ENCODE measurements at regions not wholly inside any gene's neighbourhood (a gene's known extent, or its start where the extent isn't known, plus 50 kb on each side); places are given as distances from the start of the nearest gene placed in this dataset.

DNA sequence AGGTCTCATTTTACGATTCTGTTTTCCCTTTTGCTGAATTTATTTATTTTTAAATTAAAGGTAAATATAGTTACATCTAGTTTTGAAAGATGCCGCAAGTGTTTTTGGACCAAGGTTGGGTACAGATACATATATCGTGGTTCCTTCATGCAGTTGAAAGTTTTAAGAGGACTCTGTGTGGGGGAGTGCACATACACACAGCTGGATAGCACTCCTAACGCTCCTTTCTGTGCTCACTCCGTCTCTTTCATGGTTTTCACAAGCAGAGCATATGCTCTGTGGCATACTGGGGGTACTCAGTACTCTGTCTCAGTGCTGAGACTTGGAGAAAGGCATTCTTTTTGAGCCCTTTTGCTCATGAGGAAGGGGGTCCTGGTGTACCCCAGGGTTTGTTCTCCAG is 307.5 kb downstream of the DOCK8 start:
- ATAC-seq (no peak), DNase-seq (no peak)
- ChIA-PET POLR2A (no interaction called here), CTCF (no interaction called here)
- H3K4me3 Mint-ChIP-seq: no peak overlapping the region
- H3K9me3 Mint-ChIP-seq: no peaks in the 10 kb centered on the region
- intact Hi-C loops (cut with micrococcal nuclease): no loop called here
- TF ChIP-seq, protein P1, sequence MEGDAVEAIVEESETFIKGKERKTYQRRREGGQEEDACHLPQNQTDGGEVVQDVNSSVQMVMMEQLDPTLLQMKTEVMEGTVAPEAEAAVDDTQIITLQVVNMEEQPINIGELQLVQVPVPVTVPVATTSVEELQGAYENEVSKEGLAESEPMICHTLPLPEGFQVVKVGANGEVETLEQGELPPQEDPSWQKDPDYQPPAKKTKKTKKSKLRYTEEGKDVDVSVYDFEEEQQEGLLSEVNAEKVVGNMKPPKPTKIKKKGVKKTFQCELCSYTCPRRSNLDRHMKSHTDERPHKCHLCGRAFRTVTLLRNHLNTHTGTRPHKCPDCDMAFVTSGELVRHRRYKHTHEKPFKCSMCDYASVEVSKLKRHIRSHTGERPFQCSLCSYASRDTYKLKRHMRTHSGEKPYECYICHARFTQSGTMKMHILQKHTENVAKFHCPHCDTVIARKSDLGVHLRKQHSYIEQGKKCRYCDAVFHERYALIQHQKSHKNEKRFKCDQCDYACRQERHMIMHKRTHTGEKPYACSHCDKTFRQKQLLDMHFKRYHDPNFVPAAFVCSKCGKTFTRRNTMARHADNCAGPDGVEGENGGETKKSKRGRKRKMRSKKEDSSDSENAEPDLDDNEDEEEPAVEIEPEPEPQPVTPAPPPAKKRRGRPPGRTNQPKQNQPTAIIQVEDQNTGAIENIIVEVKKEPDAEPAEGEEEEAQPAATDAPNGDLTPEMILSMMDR (IDR thresholded peaks at IDR 0.05): no peak
- no peak overlapping the region for H3K27ac Mint-ChIP-seq
- H3K27me3 Mint-ChIP-seq: no peaks in the 10 kb centered on the region
- H3K4me1 Mint-ChIP-seq (ENCODE audit: low read depth): peaks cover 6% of the 10 kb centered on the region
- no peaks in the 10 kb centered on the region for H3K36me3 Mint-ChIP-seq (ENCODE audit: low read depth)

DNA sequence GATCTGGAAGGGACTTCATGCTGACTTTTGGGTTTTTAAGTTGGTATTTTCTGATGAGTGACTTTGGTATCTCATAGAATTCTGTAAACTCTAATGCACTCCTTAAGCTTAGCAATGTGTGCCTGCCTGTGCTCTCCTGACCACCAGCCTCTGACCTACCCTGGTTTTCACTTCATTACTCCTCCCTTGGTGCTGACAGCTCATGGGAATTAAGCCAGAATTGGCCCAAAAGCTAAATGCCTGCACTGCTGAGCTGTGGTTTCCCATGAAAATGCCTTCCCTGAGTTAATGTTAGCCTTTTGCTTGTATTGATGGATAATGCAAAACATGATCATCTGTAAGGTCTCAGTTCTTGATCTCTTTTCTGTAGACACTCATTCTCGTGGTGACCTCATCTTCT is 308.0 kb downstream of the DOCK8 start:
- POLR2A ChIA-PET: no interaction called here
- intact Hi-C loops (cut with micrococcal nuclease): no loop called here
- no peaks in the 10 kb centered on the region for H3K36me3 Mint-ChIP-seq (ENCODE audit: low read depth)

DNA sequence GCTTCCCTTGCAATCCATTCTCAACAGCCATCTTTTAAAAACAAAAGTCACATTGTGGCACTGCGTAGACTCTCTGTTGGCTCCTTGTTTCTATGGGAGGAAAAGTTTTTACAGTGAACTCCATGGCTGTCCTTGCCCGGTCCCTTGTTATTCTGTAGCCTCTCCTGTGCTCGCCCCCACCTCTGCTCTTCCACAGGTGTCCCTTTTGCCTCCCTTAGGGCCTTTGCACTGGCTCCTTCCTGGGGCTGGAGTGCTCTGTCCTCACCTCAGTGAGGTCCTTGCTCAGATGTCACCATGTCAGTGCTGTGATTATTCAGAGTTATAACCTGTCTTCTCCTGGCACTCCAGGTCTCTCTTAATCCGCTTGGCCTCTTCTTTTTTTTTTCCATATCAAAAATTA is 308.8 kb downstream of the DOCK8 start:
- ATAC-seq (no peak), DNase-seq (no peak)
- CTCF ChIA-PET: no interaction called here
- TF ChIP-seq, protein P1 (IDR thresholded peaks at IDR 0.05): no peak
- H3K9me3 Mint-ChIP-seq: no peaks in the 10 kb centered on the region
- no peaks in the 10 kb centered on the region for H3K36me3 Mint-ChIP-seq (ENCODE audit: low read depth)
- H3K27ac Mint-ChIP-seq: no peak overlapping the region
- H3K4me1 Mint-ChIP-seq (ENCODE audit: low read depth): peaks cover under 1% of the 10 kb centered on the region
- POLR2A ChIA-PET: no interaction called here
- H3K4me3 Mint-ChIP-seq: no peak overlapping the region
- intact Hi-C loops (cut with micrococcal nuclease): no loop called here
- H3K27me3 Mint-ChIP-seq: no peaks in the 10 kb centered on the region

More for the DNA sequence above, 308.0 kb downstream of the DOCK8 start:
- Mint-ChIP-seq H3K9me3 (no peaks in the 10 kb centered on the region), H3K4me3 (no peak overlapping the region), H3K27ac (no peak overlapping the region), H3K27me3 (no peaks in the 10 kb centered on the region), H3K4me1 (ENCODE audit: low read depth) (peaks cover 6% of the 10 kb centered on the region)
- TF ChIP-seq, protein P1 (IDR thresholded peaks at IDR 0.05): no peak
- ATAC-seq (no peak), DNase-seq (no peak)
- CTCF ChIA-PET: no interaction called here

DNA sequence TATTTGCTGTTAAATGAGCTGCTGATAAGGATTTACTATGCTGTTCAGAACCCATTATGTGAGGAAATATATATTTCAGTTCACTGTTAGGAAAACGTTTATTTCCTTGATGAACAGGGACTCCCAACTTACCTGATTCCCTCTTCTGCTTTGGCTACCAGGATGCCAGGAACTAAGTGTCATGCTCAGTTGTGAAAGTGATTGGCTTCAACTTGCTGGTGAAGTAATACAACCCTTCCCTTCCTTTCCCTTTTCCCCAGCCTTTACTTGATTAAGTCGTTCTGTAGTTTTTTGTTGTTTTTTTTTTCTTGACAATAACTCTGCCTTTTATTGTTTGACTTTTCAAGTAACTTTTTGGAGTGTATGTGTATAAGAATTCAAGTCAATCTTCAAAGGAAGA is 309.3 kb downstream of the DOCK8 start:
- ChIA-PET CTCF (no interaction called here), POLR2A (no interaction called here)
- no peak overlapping the region for H3K27ac Mint-ChIP-seq
- H3K36me3 Mint-ChIP-seq (ENCODE audit: low read depth): no peaks in the 10 kb centered on the region
- no peak overlapping the region for H3K4me3 Mint-ChIP-seq
- no peaks in the 10 kb centered on the region for H3K9me3 Mint-ChIP-seq
- no peaks in the 10 kb centered on the region for H3K4me1 Mint-ChIP-seq (ENCODE audit: low read depth)
- no peaks in the 10 kb centered on the region for H3K27me3 Mint-ChIP-seq
- no peak for ATAC-seq
- intact Hi-C loops (cut with micrococcal nuclease): no loop called here
- DNase-seq: no peak
- TF ChIP-seq, protein P1 (IDR thresholded peaks at IDR 0.05): no peak

DNA sequence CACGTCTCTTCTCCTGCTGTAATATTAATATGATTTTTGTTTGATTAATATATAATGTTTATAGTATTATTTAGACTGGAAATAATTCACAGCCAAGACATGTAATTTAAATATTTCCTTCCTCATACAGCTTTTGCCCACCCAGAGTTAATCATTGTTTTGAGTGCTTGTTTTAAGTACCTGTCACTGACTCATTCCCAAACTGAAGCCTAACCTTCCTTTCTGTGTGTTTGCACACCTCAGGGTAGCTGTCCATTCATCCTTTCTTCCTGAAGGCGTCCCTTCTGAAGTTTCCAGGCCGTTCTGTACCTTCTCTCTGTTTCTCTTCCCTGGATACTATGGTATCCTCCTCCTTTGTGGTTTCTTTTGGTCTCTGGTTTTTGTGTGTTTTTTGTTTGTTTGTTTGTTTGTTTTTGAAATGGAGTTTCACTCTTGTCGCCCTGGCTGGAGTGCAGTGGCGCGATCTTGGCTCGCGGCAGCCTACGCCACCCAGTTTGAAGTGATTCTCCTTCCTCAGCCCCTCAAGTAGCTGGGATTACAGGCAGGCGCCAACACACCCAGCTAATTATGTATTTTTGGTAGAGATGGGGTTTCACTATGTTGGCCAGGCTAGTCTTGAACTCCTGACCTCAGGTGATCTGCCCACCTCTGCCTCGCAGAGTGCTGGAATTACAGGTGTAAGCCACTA is 312.4 kb downstream of the DOCK8 start:
- Mint-ChIP-seq H3K9me3 (no peaks in the 10 kb centered on the region), H3K27ac (no peak overlapping the region), H3K4me1 (ENCODE audit: low read depth) (no peaks in the 10 kb centered on the region), H3K27me3 (no peaks in the 10 kb centered on the region), H3K4me3 (no peak overlapping the region), H3K36me3 (ENCODE audit: low read depth) (no peaks in the 10 kb centered on the region)
- ChIA-PET CTCF (no interaction called here), POLR2A (no interaction called here)
- intact Hi-C loops (cut with micrococcal nuclease): no loop called here
- no peak for DNase-seq
- TF ChIP-seq, protein P1 (IDR thresholded peaks at IDR 0.05): no peak
- ATAC-seq: no peak

Measured in activated CD8-positive, alpha-beta T cell treated with anti-CD3 and anti-CD28 coated beads for 36 hours (primary cell).